Fibroblast of pulmonary artery (primary cell): ENCODE measurements at regions not wholly inside any gene's neighbourhood (a gene's known extent, or its start where the extent isn't known, plus 50 kb on each side); places are given as distances from the start of the nearest gene placed in this dataset.

Source experiments
- DNase-seq: peaks from one replicate; pipeline ENCODE4 v3.0.0-alpha.2; 2010; ENCODE audit warnings: low read depth
- H3K4me3 ChIP-seq: replicated peaks from 2 replicates; pipeline ENCODE4 v1.5.1; 2011; ENCODE audit warnings: low read depth, mild to moderate bottlenecking, control low read depth, low read length, moderate library complexity
- TF ChIP-seq, protein P1 (sequence below): IDR thresholded peaks from 2 replicates; pipeline ENCODE4 v1.5.1; 2011; ENCODE audit warnings: mild to moderate bottlenecking, control low read depth, low read length, inconsistent platforms; ENCODE audit errors: missing control alignments

DNA sequence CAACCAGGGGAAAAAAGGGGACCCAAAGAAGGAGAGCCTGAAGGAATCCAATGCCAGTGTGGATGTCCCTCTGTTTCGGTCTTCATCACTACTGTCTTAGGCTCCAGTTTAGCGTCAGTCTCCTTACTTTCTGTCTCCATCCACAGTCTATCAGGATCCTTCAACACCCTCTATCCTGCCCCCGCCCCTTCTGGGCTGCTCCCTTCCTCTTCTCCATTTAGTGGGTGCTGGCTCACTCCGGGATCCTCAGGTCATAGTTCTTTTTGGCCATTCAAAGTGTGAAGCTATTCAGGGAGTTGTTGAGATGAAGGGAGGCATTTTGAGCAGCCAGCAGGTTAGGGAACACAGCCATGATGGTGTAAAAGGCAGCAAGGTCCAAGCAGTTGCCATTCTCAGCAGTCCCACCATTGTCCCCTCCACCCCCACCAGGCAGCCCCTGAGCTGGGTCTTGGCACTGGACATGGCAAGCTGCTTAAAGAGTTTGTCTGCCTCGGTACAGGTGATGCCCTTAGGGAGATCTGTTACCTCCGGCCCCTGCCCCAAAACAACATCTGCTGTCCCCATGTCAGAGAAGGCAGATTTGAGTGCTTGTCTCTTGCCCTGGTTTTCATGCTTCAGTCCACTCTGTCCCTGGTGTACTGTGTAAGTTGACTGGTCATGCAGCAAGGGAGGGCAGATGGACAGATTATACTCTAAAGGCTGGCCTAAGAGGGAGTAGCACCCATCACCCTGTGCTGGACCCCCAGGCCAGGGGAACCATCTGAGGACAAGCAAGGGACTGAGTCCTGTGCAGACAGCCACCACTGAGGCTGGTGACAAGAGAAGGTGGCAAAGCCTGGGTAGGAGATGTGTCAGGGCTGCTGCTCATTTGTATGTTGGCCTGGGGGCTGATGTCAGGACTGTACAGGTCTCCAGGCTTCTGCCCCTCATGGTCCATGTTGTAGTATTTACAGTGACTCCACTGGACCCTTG lies 842.0 kb downstream of the HACE1 start:
- DNase-seq: no peak
- TF ChIP-seq, protein P1, sequence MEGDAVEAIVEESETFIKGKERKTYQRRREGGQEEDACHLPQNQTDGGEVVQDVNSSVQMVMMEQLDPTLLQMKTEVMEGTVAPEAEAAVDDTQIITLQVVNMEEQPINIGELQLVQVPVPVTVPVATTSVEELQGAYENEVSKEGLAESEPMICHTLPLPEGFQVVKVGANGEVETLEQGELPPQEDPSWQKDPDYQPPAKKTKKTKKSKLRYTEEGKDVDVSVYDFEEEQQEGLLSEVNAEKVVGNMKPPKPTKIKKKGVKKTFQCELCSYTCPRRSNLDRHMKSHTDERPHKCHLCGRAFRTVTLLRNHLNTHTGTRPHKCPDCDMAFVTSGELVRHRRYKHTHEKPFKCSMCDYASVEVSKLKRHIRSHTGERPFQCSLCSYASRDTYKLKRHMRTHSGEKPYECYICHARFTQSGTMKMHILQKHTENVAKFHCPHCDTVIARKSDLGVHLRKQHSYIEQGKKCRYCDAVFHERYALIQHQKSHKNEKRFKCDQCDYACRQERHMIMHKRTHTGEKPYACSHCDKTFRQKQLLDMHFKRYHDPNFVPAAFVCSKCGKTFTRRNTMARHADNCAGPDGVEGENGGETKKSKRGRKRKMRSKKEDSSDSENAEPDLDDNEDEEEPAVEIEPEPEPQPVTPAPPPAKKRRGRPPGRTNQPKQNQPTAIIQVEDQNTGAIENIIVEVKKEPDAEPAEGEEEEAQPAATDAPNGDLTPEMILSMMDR: no peak
- H3K4me3 ChIP-seq: no peak overlapping the region

DNA sequence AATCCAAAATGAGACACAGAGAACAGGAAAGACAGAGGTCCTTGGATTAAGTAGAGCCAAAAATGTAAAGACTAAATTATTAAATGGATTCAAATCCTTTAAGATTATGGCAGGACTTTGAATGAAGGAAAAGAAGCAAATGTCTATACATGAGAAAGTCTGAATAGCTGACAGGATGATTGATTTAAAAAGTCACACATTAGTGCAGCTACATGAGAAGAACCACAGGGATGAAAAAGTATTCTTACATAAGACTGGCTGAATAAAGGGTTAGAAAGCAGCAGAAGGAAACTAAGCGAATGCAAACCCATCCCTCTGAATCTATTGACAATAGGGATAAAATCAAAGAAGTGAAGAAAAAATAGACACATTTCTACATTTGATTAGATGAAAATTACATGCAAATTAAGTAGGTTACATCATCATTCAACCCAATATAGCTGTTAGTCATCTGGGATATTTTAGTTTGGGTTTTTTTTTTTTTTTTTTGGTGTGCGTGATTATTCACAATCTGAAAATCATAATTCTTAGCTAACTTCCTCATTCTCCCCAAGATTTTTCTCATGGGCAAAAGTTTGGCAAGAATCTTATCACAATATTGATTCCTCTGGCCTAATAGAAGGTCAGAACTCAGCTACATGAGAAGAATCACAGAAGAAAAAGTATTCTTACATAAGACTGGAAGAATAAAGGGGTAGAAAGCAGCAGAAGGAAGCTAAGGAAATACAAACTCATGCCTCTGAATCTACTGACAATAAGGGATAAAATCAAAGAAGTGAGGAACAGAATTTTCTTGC lies 845.4 kb downstream of the HACE1 start:
- TF ChIP-seq, protein P1: no peak
- H3K4me3 ChIP-seq: no peak overlapping the region
- DNase-seq: no peak

DNA sequence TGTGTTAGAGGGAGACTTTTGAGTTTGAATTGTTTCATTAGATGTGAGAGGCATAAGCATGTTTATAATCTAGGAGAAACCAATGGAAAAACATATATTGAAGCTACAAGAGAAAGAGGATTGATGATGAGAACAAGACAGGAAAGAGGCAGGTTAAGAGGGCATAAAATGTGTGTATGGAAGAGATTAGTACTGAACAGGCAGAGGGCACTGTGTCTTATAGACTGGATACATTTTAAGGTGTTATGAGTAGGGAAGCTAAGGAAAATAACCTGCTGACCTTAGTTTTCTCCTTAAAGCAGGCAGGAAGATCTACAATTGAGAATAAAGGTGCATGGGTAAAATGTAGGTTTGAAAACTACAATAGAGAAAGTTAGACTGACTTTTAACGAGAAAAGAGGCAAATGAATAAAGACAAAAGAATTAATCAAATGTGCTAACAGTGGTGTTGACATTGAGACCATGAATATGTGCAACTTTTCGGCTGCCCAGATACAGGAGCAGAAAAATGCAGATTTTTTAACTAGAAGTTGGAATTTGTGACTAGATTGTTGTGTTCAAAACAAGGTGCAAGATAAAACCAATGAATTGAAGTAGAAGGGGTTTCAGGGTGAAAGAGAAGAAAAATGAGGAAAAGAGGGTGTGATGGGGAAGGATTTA lies 846.3 kb downstream of the HACE1 start:
- TF ChIP-seq, protein P1: no peak
- DNase-seq: no peak

DNA sequence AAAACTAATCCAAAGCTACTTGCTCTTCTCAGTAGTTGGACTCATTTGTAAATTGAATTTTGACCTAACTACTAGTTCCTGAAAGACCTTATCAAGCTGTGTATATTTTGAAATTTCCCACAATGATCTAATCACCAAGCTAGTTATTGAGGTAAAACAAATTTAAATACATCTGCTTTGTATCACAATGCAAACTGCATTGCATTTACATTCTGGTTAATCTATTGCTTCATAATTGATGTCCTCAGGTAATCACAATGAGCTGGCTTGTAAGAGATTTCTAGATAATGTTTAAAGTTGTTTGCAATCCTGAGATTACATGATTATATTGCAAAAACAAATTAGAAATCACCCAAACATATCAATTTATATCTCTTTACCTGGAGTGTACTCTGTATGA lies 848.8 kb downstream of the HACE1 start:
- no peak overlapping the region for H3K4me3 ChIP-seq
- TF ChIP-seq, protein P1: no peak
- DNase-seq: no peak

More for the DNA sequence above, 846.3 kb downstream of the HACE1 start:
- no peak overlapping the region for H3K4me3 ChIP-seq

DNA sequence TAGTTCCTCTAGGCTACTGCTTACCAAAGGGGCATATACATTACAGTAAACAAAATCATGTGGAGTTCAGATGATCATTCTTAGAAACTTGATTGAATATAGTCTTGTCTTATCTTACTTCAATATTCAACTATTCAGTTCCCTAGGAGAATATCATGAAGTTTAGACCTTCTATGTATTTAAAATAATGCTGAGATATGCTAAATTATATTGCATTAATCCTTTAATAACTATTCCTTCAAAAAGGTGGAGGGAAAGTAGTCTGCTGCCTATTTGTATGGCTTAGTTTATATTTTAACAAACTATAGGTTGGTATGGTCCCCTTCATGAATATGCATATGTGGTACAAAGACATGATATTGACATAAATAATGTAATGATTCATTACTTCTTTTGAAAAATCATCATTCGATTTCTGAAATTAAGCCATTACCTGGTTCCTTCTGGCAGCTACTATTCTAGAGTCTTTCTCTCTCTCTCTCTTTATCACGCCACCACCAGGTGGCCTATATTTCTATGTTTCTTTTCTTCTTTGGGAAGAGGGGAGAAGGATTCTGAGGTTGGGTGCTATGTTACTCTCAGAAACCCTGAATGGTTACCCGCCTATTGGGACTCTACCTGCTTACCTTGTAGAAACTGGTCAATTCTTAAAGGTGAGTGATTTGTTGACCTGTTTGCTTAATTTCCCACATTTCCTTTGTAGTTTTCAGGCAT lies 855.8 kb downstream of the HACE1 start:
- H3K4me3 ChIP-seq: no peak overlapping the region
- no peak for DNase-seq
- TF ChIP-seq, protein P1: no peak

DNA sequence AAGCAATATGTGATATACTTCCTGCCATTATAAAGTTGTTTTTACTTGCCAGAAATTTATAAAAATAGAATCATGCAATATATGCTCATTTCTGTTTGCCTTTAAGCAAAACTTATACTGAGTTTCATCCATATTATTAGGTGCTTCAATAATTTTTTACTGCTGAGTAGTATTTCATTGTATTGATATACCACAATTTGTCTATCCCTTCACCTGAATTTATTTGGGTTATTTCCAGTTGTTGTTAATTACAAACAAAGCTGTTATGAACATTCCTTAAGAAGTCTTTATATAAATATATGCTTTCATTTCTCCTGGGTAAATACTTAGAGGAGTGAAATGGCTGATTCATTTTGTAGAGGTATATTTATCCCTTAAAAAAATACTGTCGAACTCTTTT lies 864.1 kb downstream of the HACE1 start:
- TF ChIP-seq, protein P1: no peak
- no peak overlapping the region for H3K4me3 ChIP-seq
- DNase-seq: no peak
